HG03097 (cell line): ENCODE measurements at regions not wholly inside any gene's neighbourhood (a gene's known extent, or its start where the extent isn't known, plus 50 kb on each side); places are given as distances from the start of the nearest gene placed in this dataset.
"Not testable (repeated sequence)": the region's sequence is repeated elsewhere in the genome, so short reads cannot be mapped to it uniquely, and the experiment has no call there.

ENCODE experiments used
- ATAC-seq: cut with Tn5 transposase; IDR thresholded peaks from one replicate; pipeline ENCODE4 v1.9.1; 2021; ENCODE audit not compliant: unreplicated experiment, low FRiP score

- ATAC-seq, result no peak
These were observed 254.1 kb upstream of the KLF3 start for GRCh38 chr4:38409852-38410251.

GRCh38 chr4:38411092-38411491, 252.9 kb upstream of the KLF3 start:
- ATAC-seq, result no peak

- ATAC-seq, result no peak
These were observed 251.9 kb upstream of the KLF3 start for GRCh38 chr4:38411981-38412536.

- ATAC-seq, result no peak
These were observed 250.3 kb upstream of the KLF3 start for GRCh38 chr4:38413524-38414341.

GRCh38 chr4:38414410-38414809, 249.6 kb upstream of the KLF3 start:
- ATAC-seq, result no peak

- ATAC-seq, result no peak
These were observed 248.3 kb upstream of the KLF3 start for GRCh38 chr4:38415682-38416081.

GRCh38 chr4:38416450-38417014, 247.5 kb upstream of the KLF3 start:
- ATAC-seq, result no peak

GRCh38 chr4:38420254-38420653, 243.7 kb upstream of the KLF3 start:
- ATAC-seq, result not testable (repeated sequence)

GRCh38 chr4:38422850-38423249, 241.1 kb upstream of the KLF3 start:
- ATAC-seq, result no peak

GRCh38 chr4:38424151-38424871, 239.7 kb upstream of the KLF3 start:
- ATAC-seq, result no peak

GRCh38 chr4:38426532-38426931, 237.5 kb upstream of the KLF3 start:
- no peak for ATAC-seq

GRCh38 chr4:38430841-38431240, 233.2 kb upstream of the KLF3 start:
- ATAC-seq, result no peak

GRCh38 chr4:38442073-38442788, 221.8 kb upstream of the KLF3 start:
- ATAC-seq, result no peak

GRCh38 chr4:38449506-38450174, 214.4 kb upstream of the KLF3 start:
- ATAC-seq, result no peak

- ATAC-seq, result no peak
These were observed 212.0 kb upstream of the KLF3 start for GRCh38 chr4:38452009-38452408.

GRCh38 chr4:38452542-38452941, 211.5 kb upstream of the KLF3 start:
- ATAC-seq, result no peak

- no peak for ATAC-seq
These were observed 210.6 kb upstream of the KLF3 start for GRCh38 chr4:38453253-38453881.

- no peak for ATAC-seq
These were observed 209.7 kb upstream of the KLF3 start for GRCh38 chr4:38454284-38454683.

GRCh38 chr4:38455092-38455862, 208.7 kb upstream of the KLF3 start:
- ATAC-seq, result peak; percentile 60
